Neural cell (in vitro differentiated cells): ENCODE measurements at regions not wholly inside any gene's neighbourhood (a gene's known extent, or its start where the extent isn't known, plus 50 kb on each side); places are given as distances from the start of the nearest gene placed in this dataset.

ENCODE experiments used
- CTCF ChIP-seq: fragments of 450-650 bp; IDR thresholded peaks from 2 replicates; pipeline ENCODE4 v1.5.1; 2014; ENCODE audit warnings: antibody characterized with exemption, mild to moderate bottlenecking, moderate library complexity; ENCODE audit not compliant: poor library complexity, severe bottlenecking
- TAF1 ChIP-seq: IDR thresholded peaks from 2 replicates; pipeline ENCODE4 v1.6.1; 2012; ENCODE audit warnings: low read depth

DNA sequence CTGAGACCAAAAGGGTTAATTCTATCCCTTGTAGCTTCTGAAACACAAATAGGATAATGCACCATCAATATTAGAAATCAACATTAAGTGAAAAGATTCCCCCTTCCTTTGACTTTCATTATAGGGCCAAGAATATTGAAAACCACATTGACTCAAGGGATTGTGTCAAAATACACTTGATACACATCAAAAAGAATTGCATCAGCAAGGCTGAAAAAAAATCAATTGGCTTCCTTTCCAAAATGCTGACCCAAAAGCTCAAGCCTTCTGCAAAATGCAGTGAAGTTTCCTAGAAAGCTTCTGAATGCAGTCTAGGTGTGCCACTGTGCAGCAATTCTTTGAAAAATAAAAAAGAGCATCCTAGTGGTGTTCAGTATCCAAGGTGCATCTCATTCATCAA, 674.4 kb downstream of the TOX3 start:
- TF ChIP-seq CTCF (no peak), TAF1 (no peak)
